Caco-2 (cell line): ENCODE measurements at regions not wholly inside any gene's neighbourhood (a gene's known extent, or its start where the extent isn't known, plus 50 kb on each side); places are given as distances from the start of the nearest gene placed in this dataset.
"Not testable (repeated sequence)": the region's sequence is repeated elsewhere in the genome, so short reads cannot be mapped to it uniquely, and the experiment has no call there.

Source experiments
- BruUV-seq: library from RNA; stranded (reverse); fragments of 400-500 nt; replicated peaks from 2 replicates; lab custom pipeline; 2021; lab: Mats Ljungman, UMichigan
- CTCF ChIA-PET: fragments of 300-600 bp; sonication (Branson Sonifier 250); formaldehyde crosslinking; loops from one replicate; lab custom pipeline; 2022; ENCODE audit warnings: antibody characterized with exemption; lab: Charles Lee
- POLR2A ChIA-PET: fragments of 300-600 bp; sonication (Branson Sonifier 250); formaldehyde crosslinking; loops from one replicate; lab custom pipeline; 2022; ENCODE audit warnings: antibody characterized with exemption; lab: Charles Lee
- DNase-seq, 2 experiments: peaks; one replicate each; pipeline versions ENCODE4 v3.0.0 to v3.0.0-alpha.2; 2020 to 2022
- H3K27me3 ChIP-seq: replicated peaks from 2 replicates; pipeline ENCODE4 v1.6.0; 2011; ENCODE audit warnings: low read length; ENCODE audit not compliant: control insufficient read depth, insufficient read depth
- H3K36me3 ChIP-seq: 2 replicates; pipeline ENCODE4 v1.5.1; 2011; ENCODE audit warnings: low read length; ENCODE audit not compliant: control insufficient read depth, insufficient read depth
- H3K4me1 ChIP-seq: fragments of 250-450 bp; sonication (Bioruptor Pico); 2 replicates; pipeline ENCODE4 v1.5.1; 2020; ENCODE audit warnings: mild to moderate bottlenecking
- H3K4me3 ChIP-seq: 2 replicates; pipeline ENCODE4 v1.5.1; 2011; ENCODE audit warnings: low read depth, mild to moderate bottlenecking, control low read depth, low read length
- H3K9me3 ChIP-seq: fragments of 250-450 bp; sonication (Bioruptor Pico); 2 replicates; pipeline ENCODE4 v1.5.1; 2020; ENCODE audit warnings: mild to moderate bottlenecking, moderate library complexity
- H3K27ac Mint-ChIP-seq: one replicate; pipeline ENCODE4 v1.8.0; 2022; ENCODE audit warnings: mixed read lengths; ENCODE audit not compliant: unreplicated experiment
- H3K27me3 Mint-ChIP-seq: one replicate; pipeline ENCODE4 v1.8.0; 2022; ENCODE audit warnings: mixed read lengths; ENCODE audit not compliant: insufficient read depth, unreplicated experiment
- H3K36me3 Mint-ChIP-seq: one replicate; pipeline ENCODE4 v1.8.0; 2022; ENCODE audit warnings: mild to moderate bottlenecking, mixed read lengths; ENCODE audit not compliant: insufficient read depth, unreplicated experiment
- H3K4me1 Mint-ChIP-seq: one replicate; pipeline ENCODE4 v1.8.0; 2022; ENCODE audit warnings: low read depth, mixed read lengths; ENCODE audit not compliant: unreplicated experiment
- H3K4me3 Mint-ChIP-seq: one replicate; pipeline ENCODE4 v1.8.0; 2022; ENCODE audit warnings: mild to moderate bottlenecking, moderate library complexity, mixed read lengths; ENCODE audit not compliant: unreplicated experiment
- H3K9me3 Mint-ChIP-seq: one replicate; pipeline ENCODE4 v1.8.0; 2022; ENCODE audit warnings: mixed read lengths; ENCODE audit not compliant: unreplicated experiment
- intact Hi-C: fragments of 100-400 bp; cut with micrococcal nuclease; formaldehyde crosslinking; loops from one replicate; pipeline ENCODE4 v1.10.0; 2022; ENCODE audit not compliant: unreplicated experiment
- TF ChIP-seq, protein P1 (sequence below), 2 experiments: fragments of 200-600 bp in 1 of 2; IDR thresholded peaks; 1 replicate in 1 of 2; 2 replicates in 1 of 2; pipeline versions ENCODE4 v1.5.1 to v1.8.0; 2011 to 2022; ENCODE audit warnings: antibody characterized with exemption in 1 of 2, control low read depth in 1 of 2, inconsistent platforms in 1 of 2, low read depth in 1 of 2, low read length in 1 of 2, mild to moderate bottlenecking in 1 of 2, moderate library complexity in 1 of 2; ENCODE audit not compliant: insufficient read depth in 1 of 2, severe bottlenecking in 1 of 2, unreplicated experiment in 1 of 2

DNA sequence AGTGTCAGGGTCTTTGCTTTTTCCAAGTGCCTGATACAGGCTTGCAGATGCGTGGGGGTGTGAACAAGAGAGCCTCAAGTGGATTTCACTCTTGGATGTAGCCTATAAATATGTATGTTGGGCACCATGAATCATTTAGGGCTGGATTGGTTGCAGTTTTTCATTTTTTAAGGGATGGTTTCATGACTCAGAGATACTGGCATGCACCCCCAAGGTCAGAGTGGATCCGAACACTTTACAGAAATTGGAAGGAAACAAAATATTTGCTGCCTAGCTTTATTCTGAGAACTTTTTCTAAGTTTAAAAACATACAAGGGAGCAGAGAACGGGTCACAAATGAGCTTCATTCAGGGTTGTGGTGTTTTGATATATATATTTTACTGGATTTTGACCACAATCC, 436.8 kb upstream of the ERCC4 start:
- Histone ChIP-seq H3K9me3 (no peaks in the 10 kb centered on the region), H3K4me1 (no peaks in the 10 kb centered on the region), H3K27me3 (no peaks in the 10 kb centered on the region), H3K4me3 (no peak overlapping the region), H3K36me3 (no peaks in the 10 kb centered on the region)
- Mint-ChIP-seq H3K4me1 (no peaks in the 10 kb centered on the region), H3K36me3 (peaks cover 5% of the 10 kb centered on the region), H3K9me3 (peaks cover 10% of the 10 kb centered on the region), H3K4me3 (no peak overlapping the region), H3K27me3 (peaks cover 11% of the 10 kb centered on the region), H3K27ac (no peak overlapping the region)
- POLR2A ChIA-PET: no interaction called here
- intact Hi-C loops: no loop called here
- DNase-seq: no peak
- CTCF ChIA-PET: no interaction called here
- TF ChIP-seq, protein P1, sequence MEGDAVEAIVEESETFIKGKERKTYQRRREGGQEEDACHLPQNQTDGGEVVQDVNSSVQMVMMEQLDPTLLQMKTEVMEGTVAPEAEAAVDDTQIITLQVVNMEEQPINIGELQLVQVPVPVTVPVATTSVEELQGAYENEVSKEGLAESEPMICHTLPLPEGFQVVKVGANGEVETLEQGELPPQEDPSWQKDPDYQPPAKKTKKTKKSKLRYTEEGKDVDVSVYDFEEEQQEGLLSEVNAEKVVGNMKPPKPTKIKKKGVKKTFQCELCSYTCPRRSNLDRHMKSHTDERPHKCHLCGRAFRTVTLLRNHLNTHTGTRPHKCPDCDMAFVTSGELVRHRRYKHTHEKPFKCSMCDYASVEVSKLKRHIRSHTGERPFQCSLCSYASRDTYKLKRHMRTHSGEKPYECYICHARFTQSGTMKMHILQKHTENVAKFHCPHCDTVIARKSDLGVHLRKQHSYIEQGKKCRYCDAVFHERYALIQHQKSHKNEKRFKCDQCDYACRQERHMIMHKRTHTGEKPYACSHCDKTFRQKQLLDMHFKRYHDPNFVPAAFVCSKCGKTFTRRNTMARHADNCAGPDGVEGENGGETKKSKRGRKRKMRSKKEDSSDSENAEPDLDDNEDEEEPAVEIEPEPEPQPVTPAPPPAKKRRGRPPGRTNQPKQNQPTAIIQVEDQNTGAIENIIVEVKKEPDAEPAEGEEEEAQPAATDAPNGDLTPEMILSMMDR (IDR thresholded peaks at IDR 0.05; ENCODE audit: insufficient read depth in 1 of 2, low read depth in 1 of 2, low read length in 1 of 2, severe bottlenecking in 1 of 2, unreplicated experiment in 1 of 2): no peak
- no TSS peak for BruUV-seq

DNA sequence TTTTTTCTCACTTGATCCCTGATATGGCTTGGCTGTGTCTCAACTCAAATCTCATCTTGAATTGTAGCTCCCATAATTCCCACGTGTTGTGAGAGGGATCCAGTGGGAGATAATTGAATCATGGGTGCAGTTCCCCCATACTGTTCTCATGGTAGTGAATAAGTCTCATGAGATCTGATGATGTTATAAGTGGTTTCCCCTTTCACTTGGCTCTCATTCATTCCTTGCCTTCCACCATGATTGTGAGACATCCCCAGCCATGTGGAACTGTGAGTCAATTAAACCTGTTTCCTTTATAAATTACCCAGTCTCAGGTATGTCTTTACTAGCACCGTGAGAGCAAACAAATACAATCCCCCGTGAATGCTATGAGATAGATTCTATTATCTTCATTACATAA, 430.5 kb upstream of the ERCC4 start:
- H3K27me3 ChIP-seq, BruUV-seq, H3K4me3 ChIP-seq, H3K4me3 Mint-ChIP-seq, H3K9me3 Mint-ChIP-seq, H3K36me3 Mint-ChIP-seq, CTCF ChIA-PET, H3K36me3 ChIP-seq, intact Hi-C loops, H3K4me1 Mint-ChIP-seq, H3K9me3 ChIP-seq, H3K27ac Mint-ChIP-seq, POLR2A ChIA-PET, H3K4me1 ChIP-seq, DNase-seq: not testable (repeated sequence)
- H3K27me3 Mint-ChIP-seq: peaks cover 17% of the 10 kb centered on the region

DNA sequence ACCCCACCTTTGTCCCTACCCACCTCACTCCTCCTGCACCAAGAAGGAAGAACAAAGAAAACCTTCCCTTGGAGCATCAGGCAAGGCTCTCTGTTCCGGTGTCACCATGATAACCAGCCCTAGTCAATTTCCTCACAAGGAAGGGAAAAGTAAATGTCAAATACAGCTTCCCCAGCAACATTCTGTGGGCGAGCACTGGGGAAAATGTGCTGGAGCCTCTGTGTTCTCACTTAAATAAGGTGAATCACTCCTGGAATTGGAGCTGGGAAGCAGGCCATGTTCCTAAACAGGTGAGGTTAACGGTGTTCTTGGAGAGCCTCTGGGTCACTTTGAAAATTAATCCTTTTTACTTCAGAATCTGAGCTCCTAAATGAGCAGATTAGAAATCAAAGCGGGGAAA, 427.9 kb upstream of the ERCC4 start:
- ChIA-PET POLR2A (no interaction called here), CTCF (no interaction called here)
- H3K4me3 Mint-ChIP-seq: no peak overlapping the region
- no TSS peak for BruUV-seq
- H3K4me1 Mint-ChIP-seq: no peaks in the 10 kb centered on the region
- H3K36me3 Mint-ChIP-seq: no peaks in the 10 kb centered on the region
- Histone ChIP-seq H3K4me3 (no peak overlapping the region), H3K4me1 (no peaks in the 10 kb centered on the region), H3K36me3 (no peaks in the 10 kb centered on the region), H3K9me3 (no peaks in the 10 kb centered on the region), H3K27me3 (no peaks in the 10 kb centered on the region)
- no peak overlapping the region for H3K27ac Mint-ChIP-seq
- TF ChIP-seq, protein P1 (IDR thresholded peaks at IDR 0.05; ENCODE audit: insufficient read depth in 1 of 2, low read depth in 1 of 2, low read length in 1 of 2, severe bottlenecking in 1 of 2, unreplicated experiment in 1 of 2): no peak
- no peaks in the 10 kb centered on the region for H3K9me3 Mint-ChIP-seq
- peaks cover 12% of the 10 kb centered on the region for H3K27me3 Mint-ChIP-seq
- no peak for DNase-seq
- intact Hi-C loops: no loop called here
